GM12874 (cell line): ENCODE measurements at regions not wholly inside any gene's neighbourhood (a gene's known extent, or its start where the extent isn't known, plus 50 kb on each side); places are given as distances from the start of the nearest gene placed in this dataset.

Source experiments
- CTCF ChIP-seq: IDR thresholded peaks from 2 replicates; pipeline ENCODE4 v1.5.1; 2011; ENCODE audit warnings: low read depth, mild to moderate bottlenecking, control low read depth, low read length, moderate library complexity; ENCODE audit not compliant: insufficient read depth

- no peak for TF ChIP-seq CTCF
Observed at GRCh38 chr16:85193115-85193493, 80.8 kb upstream of the CIBAR2 start.

GRCh38 chr16:85193876-85194275 lies 81.6 kb upstream of the CIBAR2 start:
- no peak for TF ChIP-seq CTCF

- no peak for TF ChIP-seq CTCF
Observed at GRCh38 chr16:85194307-85195270, 82.3 kb upstream of the CIBAR2 start.

GRCh38 chr16:85195271-85195647 lies 83.0 kb upstream of the CIBAR2 start:
- no peak for TF ChIP-seq CTCF

- TF ChIP-seq CTCF = no peak
Observed at GRCh38 chr16:85195900-85196772, 83.9 kb upstream of the CIBAR2 start.

- no peak for TF ChIP-seq CTCF
Observed at GRCh38 chr16:85196976-85197375, 84.7 kb upstream of the CIBAR2 start.
